MCF 10A (cell line): ENCODE measurements at regions not wholly inside any gene's neighbourhood (a gene's known extent, or its start where the extent isn't known, plus 50 kb on each side); places are given as distances from the start of the nearest gene placed in this dataset.

Experiments used
- BruUV-seq: library from RNA; stranded (reverse); fragments of 400-500 nt; replicated peaks from 2 replicates; lab custom pipeline; 2021; lab: Mats Ljungman, UMichigan
- CTCF ChIA-PET: fragments of 300-600 bp; sonication (Branson Sonifier 250); formaldehyde crosslinking; extraction: SDS; loops from one replicate; lab custom pipeline; 2021; ENCODE audit warnings: antibody characterized with exemption, inconsistent platforms; lab: Yijun Ruan, JAX
- POLR2A ChIA-PET: fragments of 300-600, 350-650 bp; sonication (Branson Sonifier 250); formaldehyde crosslinking; extraction: SDS; loops from one replicate; lab custom pipeline; 2020; ENCODE audit warnings: antibody characterized with exemption, inconsistent platforms; lab: Yijun Ruan, JAX
- DNase-seq: peaks from one replicate; pipeline ENCODE4 v3.0.0-alpha.2; 2018; ENCODE audit not compliant: unreplicated experiment
- H3K27ac Mint-ChIP-seq: one replicate; pipeline ENCODE4 v1.8.0; 2022; ENCODE audit warnings: mild to moderate bottlenecking, low read depth, mixed read lengths; ENCODE audit not compliant: unreplicated experiment
- H3K27me3 Mint-ChIP-seq: one replicate; pipeline ENCODE4 v1.8.0; 2022; ENCODE audit warnings: mixed read lengths; ENCODE audit not compliant: insufficient read depth, unreplicated experiment
- H3K36me3 Mint-ChIP-seq: one replicate; pipeline ENCODE4 v1.8.0; 2022; ENCODE audit warnings: mild to moderate bottlenecking, moderate library complexity, mixed read lengths; ENCODE audit not compliant: insufficient read depth, unreplicated experiment
- H3K4me1 Mint-ChIP-seq: one replicate; pipeline ENCODE4 v1.8.0; 2022; ENCODE audit warnings: mixed read lengths; ENCODE audit not compliant: insufficient read depth, unreplicated experiment
- H3K4me3 Mint-ChIP-seq: one replicate; pipeline ENCODE4 v1.8.0; 2022; ENCODE audit warnings: mild to moderate bottlenecking, moderate library complexity, mixed read lengths; ENCODE audit not compliant: unreplicated experiment
- H3K9me3 Mint-ChIP-seq: one replicate; pipeline ENCODE4 v1.8.0; 2022; ENCODE audit warnings: mixed read lengths; ENCODE audit not compliant: unreplicated experiment
- intact Hi-C: fragments of 100-400 bp; cut with micrococcal nuclease; formaldehyde crosslinking; loops from 2 replicates; pipeline ENCODE4 v1.14.1; 2022
- TF ChIP-seq, protein P1 (sequence below): fragments of 200-600 bp; IDR thresholded peaks from one replicate; pipeline ENCODE4 v1.8.0; 2022; ENCODE audit warnings: antibody characterized with exemption, mild to moderate bottlenecking; ENCODE audit not compliant: unreplicated experiment

DNA sequence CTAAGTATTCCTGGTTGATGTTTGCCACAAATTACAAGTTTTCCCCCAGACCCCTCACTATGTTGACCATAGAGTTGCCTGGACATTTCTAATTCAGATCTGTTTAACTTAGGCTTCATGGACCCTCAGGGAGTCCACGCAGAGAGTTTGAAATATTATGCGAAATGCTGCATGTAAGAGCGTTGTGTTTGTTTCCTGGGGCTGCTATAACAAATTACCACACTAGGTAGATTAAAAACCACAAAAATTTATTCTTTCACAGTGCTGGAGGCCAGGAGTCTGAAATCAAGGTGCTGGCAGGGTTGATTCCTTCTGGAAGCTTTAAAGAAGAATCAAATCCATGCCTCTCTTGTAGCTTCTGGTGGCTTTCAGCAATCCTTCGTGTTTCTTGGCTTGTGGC lies 177.9 kb upstream of the KITLG start:
- Mint-ChIP-seq H3K27ac (no peak overlapping the region), H3K4me3 (no peak overlapping the region), H3K4me1 (no peaks in the 10 kb centered on the region), H3K36me3 (no peaks in the 10 kb centered on the region), H3K27me3 (no peaks in the 10 kb centered on the region), H3K9me3 (no peaks in the 10 kb centered on the region)
- ChIA-PET CTCF (no interaction called here), POLR2A (no interaction called here)
- TF ChIP-seq, protein P1, sequence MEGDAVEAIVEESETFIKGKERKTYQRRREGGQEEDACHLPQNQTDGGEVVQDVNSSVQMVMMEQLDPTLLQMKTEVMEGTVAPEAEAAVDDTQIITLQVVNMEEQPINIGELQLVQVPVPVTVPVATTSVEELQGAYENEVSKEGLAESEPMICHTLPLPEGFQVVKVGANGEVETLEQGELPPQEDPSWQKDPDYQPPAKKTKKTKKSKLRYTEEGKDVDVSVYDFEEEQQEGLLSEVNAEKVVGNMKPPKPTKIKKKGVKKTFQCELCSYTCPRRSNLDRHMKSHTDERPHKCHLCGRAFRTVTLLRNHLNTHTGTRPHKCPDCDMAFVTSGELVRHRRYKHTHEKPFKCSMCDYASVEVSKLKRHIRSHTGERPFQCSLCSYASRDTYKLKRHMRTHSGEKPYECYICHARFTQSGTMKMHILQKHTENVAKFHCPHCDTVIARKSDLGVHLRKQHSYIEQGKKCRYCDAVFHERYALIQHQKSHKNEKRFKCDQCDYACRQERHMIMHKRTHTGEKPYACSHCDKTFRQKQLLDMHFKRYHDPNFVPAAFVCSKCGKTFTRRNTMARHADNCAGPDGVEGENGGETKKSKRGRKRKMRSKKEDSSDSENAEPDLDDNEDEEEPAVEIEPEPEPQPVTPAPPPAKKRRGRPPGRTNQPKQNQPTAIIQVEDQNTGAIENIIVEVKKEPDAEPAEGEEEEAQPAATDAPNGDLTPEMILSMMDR, result no peak
- intact Hi-C loops, result no loop called here
- DNase-seq, result no peak
- no TSS peak for BruUV-seq

DNA sequence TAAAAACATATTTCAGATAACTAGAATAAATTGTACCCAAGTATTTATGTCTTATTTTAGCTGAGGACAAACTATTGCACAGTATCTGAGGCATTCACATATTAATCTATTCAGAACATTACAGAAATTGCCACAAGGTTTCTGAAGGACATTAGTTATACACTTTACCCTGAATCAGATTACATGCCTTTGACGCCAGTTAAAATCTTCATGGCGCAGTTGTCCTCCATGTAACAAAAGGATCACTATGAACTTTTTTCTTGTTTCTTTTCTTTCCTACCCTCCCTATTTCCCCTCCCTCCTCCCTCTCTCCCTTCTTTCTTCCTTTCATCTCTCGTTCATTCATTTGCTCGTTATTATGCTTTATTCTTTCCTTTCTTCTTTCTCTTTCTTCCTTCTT lies 176.6 kb upstream of the KITLG start:
- no TSS peak for BruUV-seq
- no peaks in the 10 kb centered on the region for H3K4me1 Mint-ChIP-seq
- H3K4me3 Mint-ChIP-seq, result no peak overlapping the region
- H3K36me3 Mint-ChIP-seq, result no peaks in the 10 kb centered on the region
- intact Hi-C loops, result no loop called here
- POLR2A ChIA-PET, result no interaction called here
- H3K27ac Mint-ChIP-seq, result no peak overlapping the region
- CTCF ChIA-PET, result no interaction called here
- H3K9me3 Mint-ChIP-seq, result no peaks in the 10 kb centered on the region
- no peaks in the 10 kb centered on the region for H3K27me3 Mint-ChIP-seq
- TF ChIP-seq, protein P1, result no peak
- no peak for DNase-seq

DNA sequence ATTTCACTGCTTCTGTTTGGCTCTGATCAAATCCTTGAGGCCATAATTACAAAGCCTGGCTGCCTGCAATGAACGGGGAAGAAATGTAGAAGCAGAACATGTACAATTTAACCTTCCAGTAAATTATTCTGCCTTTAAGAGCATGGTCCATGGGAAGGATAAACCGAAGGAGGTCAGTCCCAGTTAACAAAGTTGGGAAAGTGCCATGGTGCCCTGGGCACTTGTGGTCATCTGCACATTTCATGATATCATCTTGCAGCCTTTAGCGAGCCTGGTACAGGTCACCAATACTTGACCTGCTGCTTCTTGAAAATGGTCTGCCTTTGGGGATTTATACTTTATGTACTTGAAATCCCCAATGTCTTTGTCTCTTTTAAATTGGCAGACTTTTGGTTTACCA lies 175.9 kb upstream of the KITLG start:
- TF ChIP-seq, protein P1, result no peak
- Mint-ChIP-seq H3K9me3 (no peaks in the 10 kb centered on the region), H3K4me1 (no peaks in the 10 kb centered on the region), H3K27ac (no peak overlapping the region), H3K27me3 (no peaks in the 10 kb centered on the region), H3K36me3 (no peaks in the 10 kb centered on the region), H3K4me3 (no peak overlapping the region)
- intact Hi-C loops, result no loop called here
- DNase-seq, result no peak
- ChIA-PET CTCF (no interaction called here), POLR2A (no interaction called here)
- BruUV-seq, result no TSS peak

DNA sequence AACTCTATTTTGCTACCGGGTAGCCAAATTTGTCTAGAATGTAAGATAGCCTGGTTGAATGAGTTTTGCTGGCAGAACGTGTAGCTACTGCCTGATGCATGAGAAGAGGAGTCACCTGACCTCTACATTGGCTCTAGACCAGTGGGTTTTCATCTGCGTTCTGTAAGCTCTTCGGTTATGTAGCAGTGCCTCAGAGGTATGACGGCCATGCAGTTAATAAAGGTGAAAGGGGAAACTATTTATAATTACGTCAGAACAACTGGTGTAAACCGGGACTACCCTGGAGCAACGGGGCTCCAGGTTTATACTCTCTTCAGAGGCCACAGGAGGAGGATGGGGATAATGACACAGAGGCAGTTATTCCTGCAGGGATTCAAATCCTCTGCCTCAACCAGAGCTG lies 173.4 kb upstream of the KITLG start:
- Mint-ChIP-seq H3K4me3 (no peak overlapping the region), H3K27me3 (no peaks in the 10 kb centered on the region), H3K27ac (no peak overlapping the region), H3K9me3 (no peaks in the 10 kb centered on the region), H3K36me3 (no peaks in the 10 kb centered on the region), H3K4me1 (no peaks in the 10 kb centered on the region)
- no peak for DNase-seq
- intact Hi-C loops, result no loop called here
- TF ChIP-seq, protein P1, result no peak
- POLR2A ChIA-PET, result no interaction called here
- no TSS peak for BruUV-seq
- CTCF ChIA-PET, result interaction anchor here (0.7 kb wide), 1 partner anchor 608 kb away, joined by 3 read pairs; no protein-coding TSS in a partner anchor
